ENCODE measurements at regions not wholly inside any gene's neighbourhood (a gene's known extent, or its start where the extent isn't known, plus 50 kb on each side); places are given as distances from the start of the nearest gene placed in this dataset.

GRCh38 chr13:103516015-103516795 lies 450.0 kb upstream of the SLC10A2 start:
- Histone ChIP-seq H3K36me3 (replicated peaks) (no peaks in the 10 kb centered on the region), H3K27me3 (replicated peaks) (no peaks in the 10 kb centered on the region), H3K27ac (no peak overlapping the region), H3K4me3 (ENCODE audit: low read depth, low read length) (no peak overlapping the region)
- in situ Hi-C loops (cut with HindIII; ENCODE audit: low pct_ligation_motif_present, low sequenced_read_pairs) = no loop called here
- TF ChIP-seq CTCF (IDR thresholded peaks at IDR 0.05; ENCODE audit: low read depth, low read length, missing control alignments) = no peak
- DNase-seq = no peak

GRCh38 chr13:103515410-103515809 lies 449.2 kb upstream of the SLC10A2 start:
- Histone ChIP-seq H3K36me3 (replicated peaks) (no peaks in the 10 kb centered on the region), H3K27ac (no peak overlapping the region), H3K27me3 (replicated peaks) (no peaks in the 10 kb centered on the region), H3K4me3 (ENCODE audit: low read depth, low read length) (no peak overlapping the region)
- no peak for DNase-seq
- in situ Hi-C loops (cut with HindIII; ENCODE audit: low pct_ligation_motif_present, low sequenced_read_pairs) = no loop called here
- no peak for TF ChIP-seq CTCF (IDR thresholded peaks at IDR 0.05; ENCODE audit: low read depth, low read length, missing control alignments)

DNA sequence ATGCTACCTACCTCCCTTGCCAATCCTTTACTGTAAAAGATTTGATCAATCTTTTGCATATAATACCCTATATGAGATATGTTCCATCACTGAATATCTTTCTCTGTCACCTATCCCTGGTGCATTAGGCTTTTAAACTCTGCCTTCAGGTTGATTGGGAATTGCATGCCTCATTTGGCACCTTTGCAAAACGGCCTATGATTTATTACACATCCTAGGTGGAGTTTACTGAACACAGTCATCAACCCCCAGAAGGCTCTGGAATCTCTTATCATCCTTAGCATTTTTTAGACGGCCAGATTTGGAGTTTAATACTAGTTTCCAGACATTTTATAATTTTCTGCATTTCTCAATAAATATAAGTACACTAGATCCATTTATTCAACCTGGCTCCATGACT lies 448.4 kb upstream of the SLC10A2 start:
- no peak for TF ChIP-seq CTCF (IDR thresholded peaks at IDR 0.05; ENCODE audit: low read depth, low read length, missing control alignments)
- H3K36me3 ChIP-seq (replicated peaks) = no peaks in the 10 kb centered on the region
- no peak overlapping the region for H3K27ac ChIP-seq
- in situ Hi-C loops (cut with HindIII; ENCODE audit: low pct_ligation_motif_present, low sequenced_read_pairs) = no loop called here
- H3K4me3 ChIP-seq (ENCODE audit: low read depth, low read length) = no peak overlapping the region
- H3K27me3 ChIP-seq (replicated peaks) = no peaks in the 10 kb centered on the region
- no peak for DNase-seq

DNA sequence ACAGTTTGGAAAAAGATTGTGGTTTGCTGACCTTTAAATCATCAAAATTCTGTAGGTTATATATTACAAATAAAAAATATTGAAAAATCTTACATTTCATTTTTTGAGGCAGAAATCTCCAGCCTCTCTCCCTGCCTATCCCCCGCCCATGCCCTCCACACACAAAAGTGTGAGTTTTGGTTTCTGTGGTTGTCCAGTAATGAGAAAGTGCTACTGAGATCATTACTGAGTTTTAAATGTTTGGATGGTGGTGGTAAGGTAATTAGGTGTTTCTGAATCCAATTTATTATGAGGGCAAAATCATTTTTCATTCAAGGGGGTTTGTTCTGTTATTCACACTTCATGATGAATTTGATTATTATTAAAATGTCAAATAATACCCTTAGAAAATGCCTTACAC lies 448.0 kb upstream of the SLC10A2 start:
- no peak for DNase-seq
- in situ Hi-C loops (cut with HindIII; ENCODE audit: low pct_ligation_motif_present, low sequenced_read_pairs) = no loop called here
- TF ChIP-seq CTCF (IDR thresholded peaks at IDR 0.05; ENCODE audit: low read depth, low read length, missing control alignments) = no peak

GRCh38 chr13:103510007-103510535 lies 443.9 kb upstream of the SLC10A2 start:
- no peak overlapping the region for H3K4me3 ChIP-seq (ENCODE audit: low read depth, low read length)
- H3K27ac ChIP-seq = no peak overlapping the region
- DNase-seq = no peak
- no peaks in the 10 kb centered on the region for H3K27me3 ChIP-seq (replicated peaks)
- in situ Hi-C loops (cut with HindIII; ENCODE audit: low pct_ligation_motif_present, low sequenced_read_pairs) = no loop called here
- TF ChIP-seq CTCF (IDR thresholded peaks at IDR 0.05; ENCODE audit: low read depth, low read length, missing control alignments) = no peak
- H3K36me3 ChIP-seq (replicated peaks) = no peaks in the 10 kb centered on the region

More for the DNA sequence above, 448.0 kb upstream of the SLC10A2 start:
- no peak overlapping the region for H3K4me3 ChIP-seq (ENCODE audit: low read depth, low read length)
- H3K36me3 ChIP-seq (replicated peaks) = no peaks in the 10 kb centered on the region
- no peak overlapping the region for H3K27ac ChIP-seq
- H3K27me3 ChIP-seq (replicated peaks) = no peaks in the 10 kb centered on the region

Measured in brain microvascular endothelial cell (primary cell).